OCI-LY3 (cell line): ENCODE measurements at regions not wholly inside any gene's neighbourhood (a gene's known extent, or its start where the extent isn't known, plus 50 kb on each side); places are given as distances from the start of the nearest gene placed in this dataset.

Experiments used
- CTCF ChIP-seq: fragments of 200-600, 300-600 bp; sonication (generic); IDR thresholded peaks from 2 replicates; pipeline ENCODE4 v1.5.1; 2014; ENCODE audit warnings: antibody characterized with exemption, low read length, low read depth
- EZH2phosphoT487 ChIP-seq: fragments of 200-600 bp; shearing (Covaris generic); IDR thresholded peaks from 2 replicates; pipeline ENCODE4 v1.6.1; 2018; ENCODE audit warnings: antibody characterized with exemption, mixed run types, low read depth

- TF ChIP-seq CTCF (no peak), EZH2phosphoT487 (no peak)
Observed at GRCh38 chr4:120443116-120443515, 376.5 kb upstream of the MAD2L1 start.
